SU-DHL-6 (cell line): ENCODE measurements at regions not wholly inside any gene's neighbourhood (a gene's known extent, or its start where the extent isn't known, plus 50 kb on each side); places are given as distances from the start of the nearest gene placed in this dataset.

Source experiments
- CTCF ChIP-seq: fragments of 200-600 bp; sonication (generic); IDR thresholded peaks from one replicate; pipeline ENCODE4 v1.5.1; 2017; ENCODE audit warnings: antibody characterized with exemption, mild to moderate bottlenecking, low read length, moderate library complexity; ENCODE audit not compliant: insufficient read depth, poor library complexity, severe bottlenecking
- EZH2phosphoT487 ChIP-seq: fragments of 200-600 bp; sonication (generic), shearing (Covaris generic); conservative IDR thresholded peaks from 2 replicates; pipeline ENCODE4 v1.6.1; 2018; ENCODE audit warnings: mild to moderate bottlenecking, antibody characterized with exemption, low read length, moderate library complexity, mixed read lengths

- no peak for TF ChIP-seq CTCF
- no peak for TF ChIP-seq EZH2phosphoT487
Measured at GRCh38 chr5:15377573-15378340, 122.2 kb upstream of the FBXL7 start.
